ENCODE measurements at regions not wholly inside any gene's neighbourhood (a gene's known extent, or its start where the extent isn't known, plus 50 kb on each side); places are given as distances from the start of the nearest gene placed in this dataset.

DNA sequence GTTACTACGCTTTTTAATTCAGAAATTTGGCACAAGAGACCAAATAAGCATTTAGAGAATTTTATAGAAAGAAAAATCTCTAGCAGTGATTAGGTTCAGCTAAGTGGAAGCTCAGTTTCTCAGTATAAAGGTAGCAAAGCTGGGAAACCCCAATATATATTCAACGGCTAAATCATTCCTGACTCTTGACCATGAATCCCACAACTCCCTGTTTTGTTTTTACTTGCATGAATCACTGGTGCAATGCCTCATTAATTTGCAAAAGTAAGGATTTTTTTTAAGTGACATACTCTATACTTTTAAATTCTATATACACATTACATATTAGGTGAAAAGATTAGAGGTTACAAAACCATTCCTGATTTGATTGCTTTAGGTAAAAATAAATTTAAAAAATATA, 74.3 kb upstream of the PLEKHG7 start:
- no peaks in the 10 kb centered on the region for H3K9me3 Mint-ChIP-seq
- peak; percentile 50 for DNase-seq
- TF ChIP-seq, protein P1, sequence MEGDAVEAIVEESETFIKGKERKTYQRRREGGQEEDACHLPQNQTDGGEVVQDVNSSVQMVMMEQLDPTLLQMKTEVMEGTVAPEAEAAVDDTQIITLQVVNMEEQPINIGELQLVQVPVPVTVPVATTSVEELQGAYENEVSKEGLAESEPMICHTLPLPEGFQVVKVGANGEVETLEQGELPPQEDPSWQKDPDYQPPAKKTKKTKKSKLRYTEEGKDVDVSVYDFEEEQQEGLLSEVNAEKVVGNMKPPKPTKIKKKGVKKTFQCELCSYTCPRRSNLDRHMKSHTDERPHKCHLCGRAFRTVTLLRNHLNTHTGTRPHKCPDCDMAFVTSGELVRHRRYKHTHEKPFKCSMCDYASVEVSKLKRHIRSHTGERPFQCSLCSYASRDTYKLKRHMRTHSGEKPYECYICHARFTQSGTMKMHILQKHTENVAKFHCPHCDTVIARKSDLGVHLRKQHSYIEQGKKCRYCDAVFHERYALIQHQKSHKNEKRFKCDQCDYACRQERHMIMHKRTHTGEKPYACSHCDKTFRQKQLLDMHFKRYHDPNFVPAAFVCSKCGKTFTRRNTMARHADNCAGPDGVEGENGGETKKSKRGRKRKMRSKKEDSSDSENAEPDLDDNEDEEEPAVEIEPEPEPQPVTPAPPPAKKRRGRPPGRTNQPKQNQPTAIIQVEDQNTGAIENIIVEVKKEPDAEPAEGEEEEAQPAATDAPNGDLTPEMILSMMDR (IDR thresholded peaks at IDR 0.05): no peak
- H3K4me1 Mint-ChIP-seq (ENCODE audit: low read depth): peaks cover 64% of the 10 kb centered on the region
- no peak overlapping the region for H3K4me3 Mint-ChIP-seq
- H3K36me3 Mint-ChIP-seq (ENCODE audit: low read depth): no peaks in the 10 kb centered on the region; the same call in 1 of the 2 replicates
- no peaks in the 10 kb centered on the region for H3K27me3 Mint-ChIP-seq (ENCODE audit: insufficient read depth)
- no peak overlapping the region for H3K27ac Mint-ChIP-seq

DNA sequence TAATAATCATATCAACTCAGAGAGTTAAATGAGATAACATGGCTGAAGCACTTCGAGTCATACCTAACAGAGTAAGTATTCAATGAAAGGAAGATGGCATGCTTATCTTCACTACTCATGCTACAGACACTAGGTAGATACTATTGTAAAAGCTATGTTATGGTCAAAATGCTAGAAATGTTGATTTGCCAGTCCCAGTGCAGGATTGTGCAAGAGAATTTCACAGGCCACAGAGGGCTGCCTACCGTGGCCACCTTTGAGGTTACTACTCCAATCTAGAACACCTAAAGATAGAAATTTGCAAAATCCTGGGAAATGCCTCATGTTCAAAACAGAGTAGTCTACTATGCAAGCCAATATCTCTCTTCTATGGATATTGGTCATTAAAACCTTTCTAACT, 75.3 kb upstream of the PLEKHG7 start:
- H3K4me1 Mint-ChIP-seq (ENCODE audit: low read depth): peaks cover 74% of the 10 kb centered on the region
- TF ChIP-seq, protein P1 (IDR thresholded peaks at IDR 0.05): no peak
- no peaks in the 10 kb centered on the region; the same call in 1 of the 2 replicates for H3K36me3 Mint-ChIP-seq (ENCODE audit: low read depth)
- no peak overlapping the region for H3K4me3 Mint-ChIP-seq
- no peaks in the 10 kb centered on the region for H3K27me3 Mint-ChIP-seq (ENCODE audit: insufficient read depth)
- H3K27ac Mint-ChIP-seq: no peak overlapping the region
- no peak for DNase-seq
- no peaks in the 10 kb centered on the region for H3K9me3 Mint-ChIP-seq

DNA sequence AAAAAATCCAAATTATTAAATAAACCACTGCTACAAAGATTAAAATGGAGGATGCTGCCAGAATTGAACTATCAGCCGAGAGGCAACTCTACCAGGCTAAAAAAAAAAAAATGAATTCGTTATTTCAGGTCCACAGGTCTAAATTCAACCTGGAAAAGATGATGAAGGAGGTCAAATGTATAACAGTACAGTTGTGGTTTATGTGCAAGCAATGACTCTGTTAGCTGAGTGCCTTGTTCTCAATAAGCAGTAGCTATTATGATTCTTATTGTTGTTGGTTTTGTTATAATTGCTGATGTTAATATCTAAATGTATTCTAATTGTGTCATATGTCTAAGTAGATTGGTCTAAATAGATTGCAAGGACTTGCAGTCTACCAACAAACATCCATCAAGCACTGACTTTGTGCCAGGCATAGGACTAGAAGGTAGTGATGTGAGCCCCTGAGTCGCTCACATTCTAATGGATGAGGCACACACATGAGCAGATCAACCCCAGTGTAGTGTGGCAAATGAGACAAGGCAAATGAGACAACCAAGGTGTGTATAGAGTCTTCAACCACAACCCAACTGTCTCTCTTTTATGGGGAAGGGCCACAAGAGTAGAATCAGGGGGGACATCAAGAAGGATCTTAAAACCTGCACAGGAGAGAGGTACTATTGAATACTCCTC, 77.0 kb upstream of the PLEKHG7 start:
- peaks cover 91% of the 10 kb centered on the region for H3K4me1 Mint-ChIP-seq (ENCODE audit: low read depth)
- H3K36me3 Mint-ChIP-seq (ENCODE audit: low read depth): peaks cover 7% of the 10 kb centered on the region
- H3K27ac Mint-ChIP-seq: no peak overlapping the region
- H3K9me3 Mint-ChIP-seq: peaks cover 6% of the 10 kb centered on the region
- TF ChIP-seq, protein P1 (IDR thresholded peaks at IDR 0.05): no peak
- H3K4me3 Mint-ChIP-seq: no peak overlapping the region
- no peaks in the 10 kb centered on the region for H3K27me3 Mint-ChIP-seq (ENCODE audit: insufficient read depth)
- no peak for DNase-seq

DNA sequence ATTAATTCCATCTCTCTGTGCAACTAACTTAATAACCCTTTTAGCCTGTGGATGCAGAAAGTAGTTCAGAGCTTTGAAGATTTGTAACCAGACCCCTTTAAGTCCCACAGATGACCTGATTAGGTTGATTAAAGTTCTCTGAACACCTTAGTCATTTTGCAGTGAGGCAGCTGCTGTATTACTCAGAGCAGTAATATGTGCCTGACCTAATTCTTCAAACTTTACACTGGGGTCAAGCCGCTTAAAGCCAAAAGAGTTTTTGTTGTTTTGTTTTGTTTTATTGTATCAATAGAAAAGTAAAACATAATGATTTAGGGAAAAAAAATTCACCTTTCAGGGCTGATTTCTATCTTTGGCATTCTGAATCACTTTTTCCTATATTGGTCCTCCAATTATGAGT, 78.6 kb upstream of the PLEKHG7 start:
- H3K4me1 Mint-ChIP-seq (ENCODE audit: low read depth): peaks cover 98% of the 10 kb centered on the region
- no peak overlapping the region for H3K4me3 Mint-ChIP-seq
- DNase-seq: peak; percentile 64
- H3K27me3 Mint-ChIP-seq (ENCODE audit: insufficient read depth): no peaks in the 10 kb centered on the region
- TF ChIP-seq, protein P1 (IDR thresholded peaks at IDR 0.05): no peak
- H3K27ac Mint-ChIP-seq: peak overlapping the region; percentile 48
- H3K36me3 Mint-ChIP-seq (ENCODE audit: low read depth): peaks cover 7% of the 10 kb centered on the region
- peaks cover 6% of the 10 kb centered on the region for H3K9me3 Mint-ChIP-seq

DNA sequence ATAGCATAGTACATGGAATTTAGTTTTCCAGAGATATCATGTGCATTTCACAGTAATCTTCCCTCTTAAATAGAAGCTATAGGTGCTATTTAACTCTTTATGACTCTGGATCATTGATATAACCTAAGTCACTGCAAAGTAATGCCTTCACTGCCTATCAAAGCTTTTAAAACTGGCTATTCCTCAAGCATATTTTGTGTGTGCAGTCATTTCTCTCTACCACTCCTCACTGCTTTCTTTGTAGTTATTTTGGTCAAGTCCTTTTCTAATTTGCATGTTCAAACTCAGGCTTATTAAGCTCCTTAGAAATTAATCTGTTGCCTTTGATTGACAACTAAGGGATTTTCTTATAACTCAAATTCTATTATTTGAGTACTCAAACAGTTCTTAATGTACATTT, 79.4 kb upstream of the PLEKHG7 start:
- TF ChIP-seq, protein P1 (IDR thresholded peaks at IDR 0.05): no peak
- DNase-seq: peak; percentile 30
- Mint-ChIP-seq H3K4me1 (ENCODE audit: low read depth) (peaks cover 90% of the 10 kb centered on the region), H3K36me3 (ENCODE audit: low read depth) (peaks cover 7% of the 10 kb centered on the region), H3K27ac (0 out of 2 replicates have a peak overlapping the region, but pooled peaks have one; percentile 11), H3K4me3 (no peak overlapping the region), H3K27me3 (ENCODE audit: insufficient read depth) (no peaks in the 10 kb centered on the region), H3K9me3 (peaks cover 6% of the 10 kb centered on the region)

Data from HFFc6 (cell line).